ENCODE measurements at regions not wholly inside any gene's neighbourhood (a gene's known extent, or its start where the extent isn't known, plus 50 kb on each side); places are given as distances from the start of the nearest gene placed in this dataset.

GRCh38 chr13:68272652-68273051, 1042.5 kb upstream of the PCDH9 start:
- ATAC-seq (no peak), DNase-seq (ENCODE audit: low read depth in 1 of 2, low spot score in 1 of 2) (no peak), FAIRE-seq (no peak)
- TF ChIP-seq USF2 (IDR thresholded peaks at IDR 0.05) (no peak), FOXS1 (CRISPR knock-in tag; IDR thresholded peaks at IDR 0.05) (no peak), CHD2 (IDR thresholded peaks at IDR 0.05; ENCODE audit: low read length, partially characterized antibody) (no peak), CHD4 (IDR thresholded peaks at IDR 0.05; ENCODE audit: borderline replicate concordance) (no peak), CBX2 (IDR thresholded peaks at IDR 0.05; ENCODE audit: borderline replicate concordance, low read depth) (no peak)
- Histone ChIP-seq H3K9me3 (no peaks in the 10 kb centered on the region), H3K4me3 (no peak overlapping the region), H3K4me1 (no peaks in the 10 kb centered on the region), H3K4me2 (no peak overlapping the region), H3K27ac (no peak overlapping the region)
- WGBS (ENCODE audit: missing lambda C conversion rate): 81% methylated on average over 9 of the region's 14 CpGs
- POLR2A ChIA-PET: no interaction called here
- CTCF ChIA-PET: no interaction called here

GRCh38 chr13:68264692-68265091, 1034.6 kb upstream of the PCDH9 start:
- ChIA-PET CTCF (no interaction called here), POLR2A (no interaction called here)
- no peaks in the 10 kb centered on the region for H3K4me1 ChIP-seq
- no peak overlapping the region for H3K4me3 ChIP-seq
- FAIRE-seq (no peak), DNase-seq (ENCODE audit: low read depth in 1 of 2, low spot score in 1 of 2) (no peak), ATAC-seq (no peak)
- no peak overlapping the region for H3K27ac ChIP-seq
- 53% methylated on average over 2 of the region's 2 CpGs for WGBS (ENCODE audit: missing lambda C conversion rate)
- H3K4me2 ChIP-seq: no peak overlapping the region
- H3K9me3 ChIP-seq: no peaks in the 10 kb centered on the region
- TF ChIP-seq E2F6 (IDR thresholded peaks at IDR 0.05; ENCODE audit: borderline replicate concordance, low read depth): no peak
- TF ChIP-seq CHD4 (IDR thresholded peaks at IDR 0.05; ENCODE audit: borderline replicate concordance): no peak
- no peak for TF ChIP-seq ZC3H11A (IDR thresholded peaks at IDR 0.05)
- TF ChIP-seq NFE2L2 (conservative IDR thresholded peaks at IDR 0.05; ENCODE audit: low read length): no peak
- no peak for TF ChIP-seq ZSCAN20 (CRISPR knock-in tag; IDR thresholded peaks at IDR 0.05)
- TF ChIP-seq ELK1 (IDR thresholded peaks at IDR 0.05; ENCODE audit: low read depth, low read length): no peak
- no peak for TF ChIP-seq NR3C1 (IDR thresholded peaks at IDR 0.05)
- TF ChIP-seq TP53 (CRISPR knock-in tag; IDR thresholded peaks at IDR 0.05): no peak
- no peak for TF ChIP-seq TFCP2L1 (CRISPR knock-in tag; IDR thresholded peaks at IDR 0.05)
- TF ChIP-seq CHD2 (IDR thresholded peaks at IDR 0.05; ENCODE audit: low read length, partially characterized antibody): no peak
- TF ChIP-seq MAX (IDR thresholded peaks at IDR 0.05): no peak
- no peak for TF ChIP-seq HES2 (IDR thresholded peaks at IDR 0.05)
- no peak for TF ChIP-seq ZFP36 (IDR thresholded peaks at IDR 0.05; ENCODE audit: borderline replicate concordance, partially characterized antibody)
- no peak for TF ChIP-seq FOSL2 (IDR thresholded peaks at IDR 0.05)
- TF ChIP-seq FOSL2 (CRISPR knock-in tag; IDR thresholded peaks at IDR 0.05): no peak
- no peak for TF ChIP-seq ZNF302 (CRISPR knock-in tag; IDR thresholded peaks at IDR 0.05)
- TF ChIP-seq EP300 (IDR thresholded peaks at IDR 0.05): no peak
- no peak for TF ChIP-seq SMC3 (IDR thresholded peaks at IDR 0.05)
- TF ChIP-seq EHF (CRISPR knock-in tag; IDR thresholded peaks at IDR 0.05): no peak
- TF ChIP-seq MAFK (IDR thresholded peaks at IDR 0.05; ENCODE audit: partially characterized antibody): no peak

- H3K4me1 ChIP-seq: no peaks in the 10 kb centered on the region
Measured at GRCh38 chr13:68261105-68261504, 1031.0 kb upstream of the PCDH9 start.

More at GRCh38 chr13:68261105-68261504, 1031.0 kb upstream of the PCDH9 start:
- TF ChIP-seq USF2 (IDR thresholded peaks at IDR 0.05): no peak
- TF ChIP-seq RAD21 (conservative IDR thresholded peaks at IDR 0.05 in 1 of 2, IDR thresholded peaks at IDR 0.05 in 1 of 2): 0 out of 5 replicates have a peak, but pooled peaks of 1 of the 2 experiments have one; percentile 7
- Histone ChIP-seq H3K9me3 (no peaks in the 10 kb centered on the region), H3K4me2 (no peak overlapping the region), H3K4me3 (no peak overlapping the region), H3K27ac (no peak overlapping the region)
- 69% methylated on average over 6 of the region's 6 CpGs for WGBS (ENCODE audit: missing lambda C conversion rate)
- ChIA-PET POLR2A (no interaction called here), CTCF (no interaction called here)
- ATAC-seq (0 out of 6 replicates have a peak, but pooled peaks of 1 of the 2 experiments have one; percentile 30), DNase-seq (ENCODE audit: low read depth in 1 of 2, low spot score in 1 of 2) (peak in 1 of 2 experiments; percentile 28), FAIRE-seq (no peak)
